ENCODE measurements at regions not wholly inside any gene's neighbourhood (a gene's known extent, or its start where the extent isn't known, plus 50 kb on each side); places are given as distances from the start of the nearest gene placed in this dataset.
A peak's percentile ranks its signal among the peaks of the same experiment; 100 is the strongest.
"Not testable (repeated sequence)": the region's sequence is repeated elsewhere in the genome, so short reads cannot be mapped to it uniquely, and the experiment has no call there.

- not testable (repeated sequence) for DNase-seq
These were observed 1242.3 kb upstream of the RAG2 start for GRCh38 chr11:37840345-37840744.

- DNase-seq, result no peak
These were observed 1232.5 kb upstream of the RAG2 start for GRCh38 chr11:37830529-37830928.

GRCh38 chr11:37817727-37818270, 1219.8 kb upstream of the RAG2 start:
- no peak for DNase-seq

- DNase-seq, result no peak
These were observed 1214.3 kb upstream of the RAG2 start for GRCh38 chr11:37812281-37812880.

GRCh38 chr11:37811349-37811748, 1213.3 kb upstream of the RAG2 start:
- no peak for DNase-seq

- no peak for DNase-seq
These were observed 1206.6 kb upstream of the RAG2 start for GRCh38 chr11:37804666-37805065.

GRCh38 chr11:37788141-37788877, 1190.3 kb upstream of the RAG2 start:
- peak; percentile 55 for DNase-seq

GRCh38 chr11:37786214-37786755, 1188.2 kb upstream of the RAG2 start:
- DNase-seq, result peak; percentile 53

GRCh38 chr11:37774441-37774840, 1176.4 kb upstream of the RAG2 start:
- DNase-seq, result no peak

GRCh38 chr11:37770145-37770544, 1172.1 kb upstream of the RAG2 start:
- DNase-seq, result no peak

- no peak for DNase-seq
These were observed 1164.0 kb upstream of the RAG2 start for GRCh38 chr11:37762079-37762478.

GRCh38 chr11:37755521-37755920, 1157.5 kb upstream of the RAG2 start:
- DNase-seq, result no peak

GRCh38 chr11:37748641-37749040, 1150.6 kb upstream of the RAG2 start:
- DNase-seq, result no peak

- DNase-seq, result no peak
These were observed 1149.1 kb upstream of the RAG2 start for GRCh38 chr11:37747121-37747520.

- no peak for DNase-seq
These were observed 1129.3 kb upstream of the RAG2 start for GRCh38 chr11:37727371-37727770.

- DNase-seq, result no peak
These were observed 1126.3 kb upstream of the RAG2 start for GRCh38 chr11:37724315-37724714.

GRCh38 chr11:37721485-37721884, 1123.4 kb upstream of the RAG2 start:
- no peak for DNase-seq

GRCh38 chr11:37718431-37718999, 1120.5 kb upstream of the RAG2 start:
- DNase-seq, result no peak

GRCh38 chr11:37712251-37712650, 1114.2 kb upstream of the RAG2 start:
- no peak for DNase-seq

GRCh38 chr11:37710031-37710430, 1112.0 kb upstream of the RAG2 start:
- no peak for DNase-seq

- no peak for DNase-seq
These were observed 1106.8 kb upstream of the RAG2 start for GRCh38 chr11:37704791-37705190.

GRCh38 chr11:37699644-37700043, 1101.6 kb upstream of the RAG2 start:
- no peak for DNase-seq

GRCh38 chr11:37695283-37695682, 1097.2 kb upstream of the RAG2 start:
- no peak for DNase-seq

GRCh38 chr11:37689951-37690350, 1091.9 kb upstream of the RAG2 start:
- peak; percentile 24 for DNase-seq

Measured in amniotic stem cell (primary cell).